GM13976 (cell line): ENCODE measurements at regions not wholly inside any gene's neighbourhood (a gene's known extent, or its start where the extent isn't known, plus 50 kb on each side); places are given as distances from the start of the nearest gene placed in this dataset.

Experiments
- DNase-seq: peaks from one replicate; pipeline ENCODE4 v3.0.0; 2012; ENCODE audit warnings: low spot score
- in situ Hi-C: fragments of 300-500 bp; cut with MboI; formaldehyde crosslinking; loops from one replicate; pipeline ENCODE4 v1.12.0; 2022; ENCODE audit warnings: low sequenced_read_pairs, mixed read lengths, inconsistent platforms; ENCODE audit not compliant: unreplicated experiment
- TF ChIP-seq, protein P1 (sequence below): IDR thresholded peaks from 2 replicates; pipeline ENCODE4 v1.5.1; 2012; ENCODE audit warnings: borderline replicate concordance, mild to moderate bottlenecking; ENCODE audit not compliant: insufficient read depth; ENCODE audit errors: extremely low read depth, missing control alignments, control extremely low read depth

DNA sequence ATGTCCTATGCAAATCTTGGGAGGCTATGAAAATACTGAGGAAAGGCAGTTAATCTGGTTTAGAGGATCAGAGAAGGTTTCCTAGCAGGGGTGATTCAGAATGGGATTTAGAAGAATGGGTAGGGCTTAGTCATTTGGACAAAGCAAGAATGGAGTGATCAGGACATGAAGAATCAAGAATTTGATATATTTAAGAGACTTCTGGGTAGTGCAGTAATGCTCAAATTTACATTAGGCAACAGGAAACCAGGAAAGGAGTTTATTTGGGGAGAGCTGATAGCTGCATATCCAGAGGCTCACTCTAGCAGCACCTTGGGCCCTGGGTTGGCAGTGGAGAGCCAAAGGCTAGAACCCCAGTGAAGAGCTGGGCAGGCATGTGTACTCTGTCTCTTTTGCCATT, 78.9 kb upstream of the PAPPA start:
- in situ Hi-C loops, result no loop called here
- TF ChIP-seq, protein P1, sequence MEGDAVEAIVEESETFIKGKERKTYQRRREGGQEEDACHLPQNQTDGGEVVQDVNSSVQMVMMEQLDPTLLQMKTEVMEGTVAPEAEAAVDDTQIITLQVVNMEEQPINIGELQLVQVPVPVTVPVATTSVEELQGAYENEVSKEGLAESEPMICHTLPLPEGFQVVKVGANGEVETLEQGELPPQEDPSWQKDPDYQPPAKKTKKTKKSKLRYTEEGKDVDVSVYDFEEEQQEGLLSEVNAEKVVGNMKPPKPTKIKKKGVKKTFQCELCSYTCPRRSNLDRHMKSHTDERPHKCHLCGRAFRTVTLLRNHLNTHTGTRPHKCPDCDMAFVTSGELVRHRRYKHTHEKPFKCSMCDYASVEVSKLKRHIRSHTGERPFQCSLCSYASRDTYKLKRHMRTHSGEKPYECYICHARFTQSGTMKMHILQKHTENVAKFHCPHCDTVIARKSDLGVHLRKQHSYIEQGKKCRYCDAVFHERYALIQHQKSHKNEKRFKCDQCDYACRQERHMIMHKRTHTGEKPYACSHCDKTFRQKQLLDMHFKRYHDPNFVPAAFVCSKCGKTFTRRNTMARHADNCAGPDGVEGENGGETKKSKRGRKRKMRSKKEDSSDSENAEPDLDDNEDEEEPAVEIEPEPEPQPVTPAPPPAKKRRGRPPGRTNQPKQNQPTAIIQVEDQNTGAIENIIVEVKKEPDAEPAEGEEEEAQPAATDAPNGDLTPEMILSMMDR, result no peak
- DNase-seq, result no peak

DNA sequence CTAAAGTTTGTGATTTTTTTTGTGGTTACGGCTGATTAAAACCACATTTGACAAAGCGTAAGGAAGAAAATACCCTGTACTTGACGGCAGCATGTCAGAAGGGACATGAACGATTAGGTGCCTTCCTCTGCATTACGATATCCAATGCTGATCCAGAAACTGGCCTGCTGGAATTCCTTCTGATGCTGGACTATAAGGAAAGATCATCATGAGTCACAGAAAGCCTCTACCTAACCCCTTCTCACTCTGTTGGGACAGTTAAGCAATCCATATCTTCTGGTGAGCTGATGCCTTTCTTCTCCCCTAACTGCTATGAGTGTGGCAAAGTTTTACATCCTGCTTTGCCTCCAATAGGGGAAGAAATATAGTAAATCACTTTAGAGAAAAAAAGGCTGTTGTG, 78.4 kb upstream of the PAPPA start:
- TF ChIP-seq, protein P1, result no peak
- DNase-seq, result no peak
- in situ Hi-C loops, result no loop called here

DNA sequence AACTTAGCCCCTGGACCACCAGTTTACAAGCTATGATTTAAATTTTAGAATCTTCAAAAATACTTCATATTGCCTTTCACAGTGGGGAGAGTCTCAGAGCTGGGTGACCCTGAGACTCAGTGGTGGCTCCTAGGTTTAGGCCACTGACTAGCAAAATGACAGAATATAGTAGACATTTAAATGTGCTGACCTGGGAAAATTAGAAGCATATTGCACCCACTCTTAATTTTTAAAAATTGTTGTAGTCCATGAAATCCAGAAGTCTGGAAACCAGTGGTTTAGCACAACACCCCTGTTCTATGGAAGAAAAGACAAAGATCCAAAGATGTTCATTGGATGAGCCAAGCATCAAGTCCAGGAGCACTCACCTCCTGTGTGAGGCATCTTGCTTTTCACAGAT, 75.0 kb upstream of the PAPPA start:
- in situ Hi-C loops, result no loop called here
- TF ChIP-seq, protein P1, result no peak
- DNase-seq, result no peak

DNA sequence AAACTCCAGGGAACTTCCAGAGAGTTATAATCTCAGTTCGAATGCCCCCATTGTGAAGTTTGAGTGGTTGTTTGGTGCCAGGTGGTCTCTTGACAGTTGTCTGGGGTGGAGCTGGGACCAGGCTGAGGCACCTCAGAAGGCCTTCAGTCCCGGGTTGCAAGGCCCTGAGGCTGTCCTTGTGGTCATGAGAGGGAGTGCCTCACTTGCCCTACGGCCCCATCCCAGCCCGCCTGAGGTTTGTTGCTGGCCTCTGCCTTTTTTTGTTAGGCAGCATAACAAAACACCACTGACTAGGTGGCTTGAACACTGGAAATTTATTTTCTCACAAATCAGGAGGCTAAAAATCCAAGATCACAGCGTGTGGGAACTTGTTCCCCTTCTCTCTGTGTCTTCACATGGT, 73.0 kb upstream of the PAPPA start:
- no peak for DNase-seq
- TF ChIP-seq, protein P1, result no peak
- in situ Hi-C loops, result no loop called here

DNA sequence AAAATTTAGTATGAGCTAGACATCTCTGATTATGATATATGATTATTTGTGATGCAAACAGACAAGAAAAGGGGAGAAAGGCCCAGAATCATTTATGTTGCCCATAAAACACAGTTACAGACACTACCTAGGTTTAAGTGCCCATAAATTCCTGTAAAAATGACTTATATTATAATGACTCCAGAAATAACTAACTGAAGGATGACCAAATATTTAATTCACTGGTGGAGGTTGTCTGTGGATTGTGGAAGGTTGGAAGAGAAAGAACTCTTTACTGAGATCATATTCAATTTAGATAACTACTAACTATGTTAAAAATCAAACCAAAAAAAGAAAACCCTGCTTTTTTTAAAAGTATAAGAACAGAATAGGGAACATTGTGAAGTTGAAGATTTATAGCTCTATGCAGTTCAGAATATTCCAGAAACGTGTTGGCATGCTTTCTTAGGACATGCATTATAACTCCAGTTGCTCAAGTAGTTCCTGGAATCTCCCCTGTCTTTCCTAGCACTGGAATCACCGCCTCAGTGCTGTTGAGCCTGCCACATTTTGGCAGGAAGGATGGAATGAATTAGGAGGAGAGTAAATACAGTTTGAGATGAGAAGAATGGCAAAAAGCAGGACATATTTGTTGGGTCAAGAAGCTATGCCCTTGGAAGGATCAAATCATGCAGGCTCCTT, 72.0 kb upstream of the PAPPA start:
- no peak for DNase-seq
- TF ChIP-seq, protein P1, result no peak
- in situ Hi-C loops, result no loop called here

DNA sequence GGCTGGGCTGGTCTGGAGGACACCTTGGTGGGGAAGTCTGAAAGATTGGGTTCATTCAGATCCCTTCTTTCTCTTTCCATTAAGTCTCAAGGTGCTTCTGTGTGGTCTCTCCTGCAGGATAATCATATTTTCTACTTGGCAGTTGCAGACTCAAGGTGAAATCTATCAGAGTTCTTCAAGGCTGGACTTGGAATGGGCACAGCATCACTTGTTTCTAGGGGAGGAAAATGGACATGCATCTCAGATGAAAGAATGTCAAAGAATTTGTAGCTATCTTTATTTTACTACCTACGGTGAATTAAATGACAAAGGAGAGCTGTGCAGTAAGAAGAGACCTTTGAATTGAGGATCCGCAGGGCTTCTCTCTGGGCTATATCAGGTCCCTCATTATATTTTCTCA, 69.8 kb upstream of the PAPPA start:
- DNase-seq, result no peak
- TF ChIP-seq, protein P1, result no peak
- in situ Hi-C loops, result no loop called here
